Neural cell (in vitro differentiated cells): ENCODE measurements at regions not wholly inside any gene's neighbourhood (a gene's known extent, or its start where the extent isn't known, plus 50 kb on each side); places are given as distances from the start of the nearest gene placed in this dataset.

Source experiments
- H2AFZ ChIP-seq: fragments of 200-600, 300-800 bp; sonication (generic), shearing (Covaris generic); 2 replicates; pipeline ENCODE4 v1.6.0; 2014; ENCODE audit warnings: low read depth, mild to moderate bottlenecking, antibody characterized with exemption, low read length, moderate library complexity
- H3F3A ChIP-seq: fragments of 200-600 bp; shearing (Covaris generic); 2 replicates; pipeline ENCODE4 v1.6.1; 2016; ENCODE audit warnings: mild to moderate bottlenecking, moderate library complexity, mixed read lengths, antibody characterized with exemption, low read length; ENCODE audit not compliant: insufficient read depth, poor library complexity, severe bottlenecking
- H3K27ac ChIP-seq: fragments of 200-600, 300-800 bp; sonication (generic), shearing (Covaris generic); 2 replicates; pipeline ENCODE4 v1.5.1; 2014; ENCODE audit warnings: mild to moderate bottlenecking, low read length, moderate library complexity
- H3K27me3 ChIP-seq: fragments of 300-800, 200-600 bp; sonication (generic), shearing (Covaris generic); 2 replicates; pipeline ENCODE4 v1.6.0; 2014; ENCODE audit warnings: mild to moderate bottlenecking, low read depth, low read length, moderate library complexity; ENCODE audit not compliant: insufficient read depth
- H3K36me3 ChIP-seq: fragments of 300-800, 200-600 bp; sonication (generic), shearing (Covaris generic); 2 replicates; pipeline ENCODE4 v1.5.1; 2014; ENCODE audit warnings: mild to moderate bottlenecking, antibody characterized with exemption, low read length, moderate library complexity; ENCODE audit not compliant: insufficient read depth
- H3K4me2 ChIP-seq: fragments of 300-800, 200-600 bp; sonication (generic), shearing (Covaris generic); 2 replicates; pipeline ENCODE4 v1.6.0; 2014; ENCODE audit warnings: mild to moderate bottlenecking, low read length
- H3K4me3 ChIP-seq: fragments of 300-800, 200-600 bp; sonication (generic), shearing (Covaris generic); 2 replicates; pipeline ENCODE4 v1.5.1; 2014; ENCODE audit warnings: mild to moderate bottlenecking, low read length, moderate library complexity
- H3K79me2 ChIP-seq: fragments of 200-600 bp; shearing (Covaris generic); replicated peaks from 2 replicates; pipeline ENCODE4 v1.6.0; 2014; ENCODE audit warnings: mild to moderate bottlenecking, low read length, moderate library complexity; ENCODE audit not compliant: insufficient read depth
- H3K9ac ChIP-seq: fragments of 300-800, 200-600 bp; sonication (generic), shearing (Covaris generic); 2 replicates; pipeline ENCODE4 v1.6.1; 2016; ENCODE audit warnings: mild to moderate bottlenecking, low read length, mixed read lengths
- H3K9me2 ChIP-seq: fragments of 200-600 bp; shearing (Covaris generic); 2 replicates; pipeline ENCODE4 v1.6.1; 2016; ENCODE audit warnings: mild to moderate bottlenecking, low read length, mixed read lengths; ENCODE audit not compliant: insufficient read depth
- H3K9me3 ChIP-seq: fragments of 200-600, 300-800 bp; sonication (generic), shearing (Covaris generic); 2 replicates; pipeline ENCODE4 v1.6.1; 2016; ENCODE audit warnings: mild to moderate bottlenecking, mixed run types, low read length, moderate library complexity, mixed read lengths
- H4K20me1 ChIP-seq: fragments of 200-600 bp; shearing (Covaris generic); 2 replicates; pipeline ENCODE4 v1.6.1; 2016; ENCODE audit warnings: mild to moderate bottlenecking, mixed run types; ENCODE audit not compliant: insufficient read depth
- EP300 ChIP-seq: fragments of 450-650 bp; conservative IDR thresholded peaks from 2 replicates; pipeline ENCODE4 v1.6.1; 2014; ENCODE audit warnings: antibody characterized with exemption, mild to moderate bottlenecking, moderate library complexity; ENCODE audit not compliant: poor library complexity, severe bottlenecking
- EZH2 ChIP-seq: fragments of 200-600, 300-800 bp; shearing (Covaris generic), sonication (generic); IDR thresholded peaks from 2 replicates; pipeline ENCODE4 v1.6.1; 2014; ENCODE audit warnings: antibody characterized with exemption, low read length, borderline replicate concordance, mild to moderate bottlenecking; ENCODE audit not compliant: insufficient read depth, poor library complexity, severe bottlenecking
- MXI1 ChIP-seq: fragments of 450-650 bp; conservative IDR thresholded peaks from 2 replicates; pipeline ENCODE4 v1.6.1; 2014; ENCODE audit warnings: antibody characterized with exemption, mild to moderate bottlenecking; ENCODE audit not compliant: poor library complexity, severe bottlenecking
- POLR2AphosphoS5 ChIP-seq: IDR thresholded peaks from 2 replicates; pipeline ENCODE4 v1.6.1; 2012
- RAD21 ChIP-seq: fragments of 450-650 bp; conservative IDR thresholded peaks from 2 replicates; pipeline ENCODE4 v1.6.1; 2014; ENCODE audit warnings: antibody characterized with exemption, mild to moderate bottlenecking, moderate library complexity
- SMC3 ChIP-seq: fragments of 450-650 bp; conservative IDR thresholded peaks from 2 replicates; pipeline ENCODE4 v1.6.1; 2014; ENCODE audit warnings: antibody characterized with exemption, mild to moderate bottlenecking, moderate library complexity; ENCODE audit not compliant: poor library complexity
- TAF1 ChIP-seq: IDR thresholded peaks from 2 replicates; pipeline ENCODE4 v1.6.1; 2012; ENCODE audit warnings: low read depth
- TF ChIP-seq, protein P1 (sequence below): fragments of 450-650 bp; IDR thresholded peaks from 2 replicates; pipeline ENCODE4 v1.5.1; 2014; ENCODE audit warnings: antibody characterized with exemption, mild to moderate bottlenecking, moderate library complexity; ENCODE audit not compliant: poor library complexity, severe bottlenecking
- TF ChIP-seq, protein P2 (sequence below): IDR thresholded peaks from 2 replicates; pipeline ENCODE4 v1.6.1; 2012; ENCODE audit warnings: borderline replicate concordance

DNA sequence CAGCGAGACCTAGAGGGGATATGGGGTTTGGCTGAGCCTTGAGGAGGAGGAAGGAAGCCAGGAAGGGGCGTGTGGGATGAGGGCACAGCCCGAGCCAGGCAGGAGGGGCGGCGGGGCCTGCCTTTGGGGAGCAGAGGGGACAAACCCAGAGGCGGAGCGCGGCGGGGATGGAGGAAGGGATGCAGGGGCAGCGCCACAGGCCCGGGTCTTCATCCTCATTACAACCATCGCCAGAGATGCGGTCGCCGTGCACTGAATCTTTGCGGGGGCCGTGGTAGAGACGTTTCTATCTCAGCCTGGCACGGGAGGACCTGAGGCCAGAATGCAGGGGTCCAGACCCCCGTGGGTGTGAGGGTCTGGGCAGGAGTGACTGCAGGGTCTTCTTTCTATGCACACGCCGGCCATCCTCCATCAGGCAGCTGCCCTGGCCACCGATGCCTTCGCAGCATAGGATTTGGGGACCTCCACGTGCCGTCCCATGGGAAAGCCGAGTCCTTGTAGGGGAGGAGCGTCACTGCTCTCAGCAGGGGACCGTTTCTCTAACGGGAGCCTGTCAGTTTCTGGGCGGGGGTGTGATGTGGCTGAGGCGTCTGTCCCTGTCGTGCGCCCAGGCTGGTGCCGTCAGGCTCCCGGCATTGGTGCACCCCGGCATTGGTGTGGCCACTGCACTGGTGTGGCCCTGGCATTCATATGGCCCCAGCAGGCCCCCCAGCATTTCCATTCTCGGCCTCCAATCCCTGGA is 1267.9 kb downstream of the BRD1 start:
- Histone ChIP-seq H3K36me3 (no peaks in the 10 kb centered on the region), H3K4me2 (no peak overlapping the region), H2AFZ (no peak overlapping the region), H3K4me3 (no peak overlapping the region), H3K27me3 (no peaks in the 10 kb centered on the region), H3K27ac (no peak overlapping the region), H3K9me2 (no peaks in the 10 kb centered on the region), H4K20me1 (no peaks in the 10 kb centered on the region), H3K79me2 (no peaks in the 10 kb centered on the region), H3K9me3 (no peaks in the 10 kb centered on the region), H3K9ac (no peak overlapping the region), H3F3A (no peaks in the 10 kb centered on the region)
- TF ChIP-seq EZH2 = no peak

DNA sequence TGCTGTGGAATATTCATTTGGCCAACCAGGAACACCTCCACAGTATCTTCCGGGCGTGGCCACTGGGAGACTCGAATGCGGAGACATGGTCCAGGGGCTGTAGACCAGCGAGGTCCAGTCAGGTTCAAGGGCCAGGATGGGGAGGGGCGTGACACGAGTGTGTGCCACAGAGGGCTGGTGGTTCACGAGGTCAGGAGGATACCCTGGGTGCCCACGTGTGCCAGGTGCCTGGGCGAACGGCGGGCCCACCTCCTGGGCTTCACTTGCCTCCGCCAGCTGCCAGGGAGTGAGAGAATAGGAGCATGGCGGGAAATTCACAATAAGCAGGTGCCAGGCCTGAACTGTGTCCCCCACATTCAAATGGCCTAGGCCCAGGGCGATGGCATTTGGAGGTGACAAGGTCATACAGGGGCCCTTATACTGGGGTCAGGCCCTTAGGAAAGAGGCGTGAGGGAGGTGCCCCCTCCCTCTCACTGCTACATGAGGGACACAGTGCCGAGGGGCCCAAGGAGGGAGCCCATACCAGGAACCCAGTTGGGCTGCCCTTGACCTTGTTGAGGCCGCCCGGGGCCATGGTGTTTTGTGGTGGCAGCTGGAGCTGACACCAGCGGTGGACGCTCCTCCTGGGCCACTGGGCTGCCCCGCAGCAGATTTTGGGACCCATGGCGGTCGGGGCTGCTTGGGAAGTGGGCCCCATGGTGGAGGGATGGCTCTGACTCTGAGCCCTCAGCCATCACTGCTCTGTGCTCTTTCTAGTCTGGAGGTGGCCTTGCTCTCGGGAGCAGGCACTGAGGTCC is 1268.9 kb downstream of the BRD1 start:
- Histone ChIP-seq H3K27ac (no peak overlapping the region), H3K27me3 (no peaks in the 10 kb centered on the region), H3F3A (no peaks in the 10 kb centered on the region), H2AFZ (no peak overlapping the region), H3K4me3 (no peak overlapping the region), H4K20me1 (no peaks in the 10 kb centered on the region), H3K36me3 (no peaks in the 10 kb centered on the region), H3K9me3 (no peaks in the 10 kb centered on the region), H3K79me2 (no peaks in the 10 kb centered on the region), H3K9ac (no peak overlapping the region), H3K9me2 (no peaks in the 10 kb centered on the region), H3K4me2 (no peak overlapping the region)
- TF ChIP-seq, protein P1, sequence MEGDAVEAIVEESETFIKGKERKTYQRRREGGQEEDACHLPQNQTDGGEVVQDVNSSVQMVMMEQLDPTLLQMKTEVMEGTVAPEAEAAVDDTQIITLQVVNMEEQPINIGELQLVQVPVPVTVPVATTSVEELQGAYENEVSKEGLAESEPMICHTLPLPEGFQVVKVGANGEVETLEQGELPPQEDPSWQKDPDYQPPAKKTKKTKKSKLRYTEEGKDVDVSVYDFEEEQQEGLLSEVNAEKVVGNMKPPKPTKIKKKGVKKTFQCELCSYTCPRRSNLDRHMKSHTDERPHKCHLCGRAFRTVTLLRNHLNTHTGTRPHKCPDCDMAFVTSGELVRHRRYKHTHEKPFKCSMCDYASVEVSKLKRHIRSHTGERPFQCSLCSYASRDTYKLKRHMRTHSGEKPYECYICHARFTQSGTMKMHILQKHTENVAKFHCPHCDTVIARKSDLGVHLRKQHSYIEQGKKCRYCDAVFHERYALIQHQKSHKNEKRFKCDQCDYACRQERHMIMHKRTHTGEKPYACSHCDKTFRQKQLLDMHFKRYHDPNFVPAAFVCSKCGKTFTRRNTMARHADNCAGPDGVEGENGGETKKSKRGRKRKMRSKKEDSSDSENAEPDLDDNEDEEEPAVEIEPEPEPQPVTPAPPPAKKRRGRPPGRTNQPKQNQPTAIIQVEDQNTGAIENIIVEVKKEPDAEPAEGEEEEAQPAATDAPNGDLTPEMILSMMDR = no peak
- TF ChIP-seq TAF1 = no peak
- TF ChIP-seq RAD21 = no peak
- no peak for TF ChIP-seq SMC3
- TF ChIP-seq, protein P2, sequence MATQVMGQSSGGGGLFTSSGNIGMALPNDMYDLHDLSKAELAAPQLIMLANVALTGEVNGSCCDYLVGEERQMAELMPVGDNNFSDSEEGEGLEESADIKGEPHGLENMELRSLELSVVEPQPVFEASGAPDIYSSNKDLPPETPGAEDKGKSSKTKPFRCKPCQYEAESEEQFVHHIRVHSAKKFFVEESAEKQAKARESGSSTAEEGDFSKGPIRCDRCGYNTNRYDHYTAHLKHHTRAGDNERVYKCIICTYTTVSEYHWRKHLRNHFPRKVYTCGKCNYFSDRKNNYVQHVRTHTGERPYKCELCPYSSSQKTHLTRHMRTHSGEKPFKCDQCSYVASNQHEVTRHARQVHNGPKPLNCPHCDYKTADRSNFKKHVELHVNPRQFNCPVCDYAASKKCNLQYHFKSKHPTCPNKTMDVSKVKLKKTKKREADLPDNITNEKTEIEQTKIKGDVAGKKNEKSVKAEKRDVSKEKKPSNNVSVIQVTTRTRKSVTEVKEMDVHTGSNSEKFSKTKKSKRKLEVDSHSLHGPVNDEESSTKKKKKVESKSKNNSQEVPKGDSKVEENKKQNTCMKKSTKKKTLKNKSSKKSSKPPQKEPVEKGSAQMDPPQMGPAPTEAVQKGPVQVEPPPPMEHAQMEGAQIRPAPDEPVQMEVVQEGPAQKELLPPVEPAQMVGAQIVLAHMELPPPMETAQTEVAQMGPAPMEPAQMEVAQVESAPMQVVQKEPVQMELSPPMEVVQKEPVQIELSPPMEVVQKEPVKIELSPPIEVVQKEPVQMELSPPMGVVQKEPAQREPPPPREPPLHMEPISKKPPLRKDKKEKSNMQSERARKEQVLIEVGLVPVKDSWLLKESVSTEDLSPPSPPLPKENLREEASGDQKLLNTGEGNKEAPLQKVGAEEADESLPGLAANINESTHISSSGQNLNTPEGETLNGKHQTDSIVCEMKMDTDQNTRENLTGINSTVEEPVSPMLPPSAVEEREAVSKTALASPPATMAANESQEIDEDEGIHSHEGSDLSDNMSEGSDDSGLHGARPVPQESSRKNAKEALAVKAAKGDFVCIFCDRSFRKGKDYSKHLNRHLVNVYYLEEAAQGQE = no peak
- no peak for TF ChIP-seq MXI1
- no peak for TF ChIP-seq POLR2AphosphoS5
- TF ChIP-seq EP300 = no peak
- TF ChIP-seq EZH2 = no peak
